PC-9 (cell line): ENCODE measurements at regions not wholly inside any gene's neighbourhood (a gene's known extent, or its start where the extent isn't known, plus 50 kb on each side); places are given as distances from the start of the nearest gene placed in this dataset.

ENCODE experiments used
- BruUV-seq: library from RNA; stranded (reverse); fragments of 400-500 nt; replicated peaks from 2 replicates; lab custom pipeline; 2021; lab: Mats Ljungman, UMichigan
- CTCF ChIA-PET: fragments of 300-600 bp; sonication (Branson Sonifier 250); formaldehyde crosslinking; loops from one replicate; lab custom pipeline; 2022; ENCODE audit warnings: antibody characterized with exemption; lab: Charles Lee
- POLR2A ChIA-PET: fragments of 300-600 bp; sonication (Branson Sonifier 250); formaldehyde crosslinking; loops from one replicate; lab custom pipeline; 2022; ENCODE audit warnings: antibody characterized with exemption; ENCODE audit not compliant: unreplicated experiment; lab: Charles Lee
- DNase-seq, 2 experiments: peaks; one replicate each; pipeline versions ENCODE4 v3.0.0 to v3.0.0-alpha.2; 2015 to 2022; ENCODE audit warnings: mixed read lengths in 1 of 2
- H2AFZ ChIP-seq: fragments of 200-600 bp; sonication (generic); 2 replicates; pipeline ENCODE4 v1.8.1; 2017; ENCODE audit warnings: antibody characterized with exemption
- H3F3A ChIP-seq: fragments of 200-600 bp; sonication (generic); 2 replicates; pipeline ENCODE4 v1.8.1; 2017; ENCODE audit warnings: antibody characterized with exemption, mild to moderate bottlenecking, low read depth; ENCODE audit not compliant: insufficient read depth
- H3K27ac ChIP-seq: fragments of 200-600 bp; sonication (generic); 2 replicates; pipeline ENCODE4 v1.6.1; 2016; ENCODE audit warnings: mixed run types
- H3K27me3 ChIP-seq: fragments of 200-600 bp; sonication (generic); 2 replicates; pipeline ENCODE4 v1.6.1; 2016; ENCODE audit warnings: low read depth, mixed run types; ENCODE audit not compliant: insufficient read depth
- H3K36me3 ChIP-seq: fragments of 200-600 bp; sonication (generic); 2 replicates; pipeline ENCODE4 v1.6.1; 2016; ENCODE audit warnings: low read depth, mixed run types
- H3K4me1 ChIP-seq: fragments of 200-600 bp; sonication (generic); replicated peaks from 2 replicates; pipeline ENCODE4 v1.6.1; 2016; ENCODE audit warnings: mixed run types; ENCODE audit not compliant: insufficient read depth
- H3K4me2 ChIP-seq: fragments of 200-600 bp; sonication (generic); 2 replicates; pipeline ENCODE4 v1.6.1; 2017; ENCODE audit warnings: mixed run types
- H3K4me3 ChIP-seq: fragments of 200-600 bp; sonication (generic); 2 replicates; pipeline ENCODE4 v1.6.1; 2016; ENCODE audit warnings: mixed run types
- H3K79me2 ChIP-seq: fragments of 200-600 bp; sonication (generic); 2 replicates; pipeline ENCODE4 v1.6.1; 2017; ENCODE audit warnings: low read depth, mixed run types
- H3K9me2 ChIP-seq: fragments of 200-600 bp; sonication (generic); 2 replicates; pipeline ENCODE4 v1.8.1; 2017; ENCODE audit warnings: mild to moderate bottlenecking; ENCODE audit not compliant: insufficient read depth
- H3K9me3 ChIP-seq: fragments of 200-600 bp; sonication (generic); 2 replicates; pipeline ENCODE4 v1.8.1; 2016; ENCODE audit warnings: low read depth; ENCODE audit not compliant: insufficient read depth
- H4K20me1 ChIP-seq: fragments of 200-600 bp; sonication (generic); 2 replicates; pipeline ENCODE4 v1.8.1; 2017; ENCODE audit not compliant: insufficient read depth
- CTCF ChIP-seq: fragments of 200-600 bp; sonication (generic); conservative IDR thresholded peaks from 2 replicates; pipeline ENCODE4 v1.6.1; 2017; ENCODE audit warnings: mixed run types, antibody characterized with exemption, mild to moderate bottlenecking, moderate library complexity
- EZH2 ChIP-seq: fragments of 200-600 bp; sonication (generic); IDR thresholded peaks from 2 replicates; pipeline ENCODE4 v1.8.0; 2017; ENCODE audit warnings: antibody characterized with exemption, low read depth
- intact Hi-C: fragments of 100-400 bp; cut with micrococcal nuclease; formaldehyde crosslinking; loops from one replicate; pipeline ENCODE4 v1.10.0; 2022; ENCODE audit not compliant: unreplicated experiment

DNA sequence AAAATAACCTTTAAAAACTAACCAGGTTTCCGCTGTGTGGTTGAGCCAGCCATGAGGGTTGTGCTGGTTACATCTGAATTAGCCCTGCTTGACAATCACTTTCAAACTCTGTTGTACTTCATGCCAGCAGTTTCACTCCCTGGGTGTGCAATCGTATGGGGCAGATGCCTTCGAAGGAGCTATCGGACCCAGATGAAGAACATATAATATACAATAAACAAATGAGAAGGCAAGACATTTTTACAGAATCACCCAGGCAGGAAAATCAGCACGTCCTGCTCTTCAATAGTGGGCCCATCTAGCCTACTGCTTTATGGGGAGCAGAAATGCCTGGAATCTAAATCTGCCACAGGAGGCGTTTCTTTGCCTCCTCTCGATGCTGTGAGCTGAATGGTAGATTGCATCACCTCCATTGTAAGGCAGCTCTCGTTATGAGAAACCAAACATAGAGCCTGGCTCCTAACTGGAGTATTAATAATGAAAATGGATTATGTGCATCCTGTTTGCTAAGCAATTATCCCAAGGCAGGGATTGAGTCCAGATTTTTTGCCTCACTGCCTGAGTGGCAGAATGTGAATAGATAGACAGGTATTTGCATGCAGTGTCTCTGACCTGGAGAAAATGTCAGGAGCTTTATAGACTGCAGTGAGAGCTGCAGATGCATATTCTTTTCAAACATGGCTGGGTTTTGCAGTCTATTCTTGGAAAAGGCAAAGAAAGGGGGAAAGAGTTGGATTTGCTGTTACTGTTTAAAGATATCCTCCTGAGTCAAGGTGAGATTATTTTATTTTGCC lies 143.3 kb upstream of the SMARCA2 start:
- ChIA-PET CTCF (no interaction called here), POLR2A (no interaction called here)
- no peaks in the 10 kb centered on the region for H3K4me1 ChIP-seq
- no peaks in the 10 kb centered on the region for H3K36me3 ChIP-seq
- H3K9me2 ChIP-seq: no peaks in the 10 kb centered on the region
- no peaks in the 10 kb centered on the region for H3K27me3 ChIP-seq
- no peak overlapping the region for H3K4me2 ChIP-seq
- no peaks in the 10 kb centered on the region for H4K20me1 ChIP-seq
- DNase-seq: no peak
- no peak overlapping the region for H2AFZ ChIP-seq
- H3K27ac ChIP-seq: no peak overlapping the region
- no peak overlapping the region for H3K4me3 ChIP-seq
- H3K9me3 ChIP-seq: no peaks in the 10 kb centered on the region
- intact Hi-C loops: no loop called here
- TF ChIP-seq EZH2 (no peak), CTCF (no peak)
- H3F3A ChIP-seq: no peaks in the 10 kb centered on the region
- no peaks in the 10 kb centered on the region for H3K79me2 ChIP-seq
- BruUV-seq: no TSS peak

GRCh38 chr9:1875251-1875851 lies 139.8 kb upstream of the SMARCA2 start:
- Histone ChIP-seq H3K27me3 (no peaks in the 10 kb centered on the region), H3K9me3 (no peaks in the 10 kb centered on the region), H3K79me2 (no peaks in the 10 kb centered on the region), H3F3A (no peaks in the 10 kb centered on the region), H3K36me3 (no peaks in the 10 kb centered on the region), H3K27ac (no peak overlapping the region), H3K4me1 (no peaks in the 10 kb centered on the region), H4K20me1 (no peaks in the 10 kb centered on the region), H2AFZ (no peak overlapping the region), H3K4me3 (no peak overlapping the region), H3K4me2 (no peak overlapping the region), H3K9me2 (no peaks in the 10 kb centered on the region)
- DNase-seq: no peak
- ChIA-PET POLR2A (no interaction called here), CTCF (no interaction called here)
- intact Hi-C loops: no loop called here
- BruUV-seq: no TSS peak
- TF ChIP-seq EZH2 (no peak), CTCF (no peak)

GRCh38 chr9:1875921-1876448 lies 139.2 kb upstream of the SMARCA2 start:
- no peak overlapping the region for H3K4me3 ChIP-seq
- no peaks in the 10 kb centered on the region for H3K9me2 ChIP-seq
- ChIA-PET CTCF (no interaction called here), POLR2A (no interaction called here)
- no peaks in the 10 kb centered on the region for H4K20me1 ChIP-seq
- H3K4me2 ChIP-seq: no peak overlapping the region
- no peaks in the 10 kb centered on the region for H3K36me3 ChIP-seq
- no peaks in the 10 kb centered on the region for H3K79me2 ChIP-seq
- H3F3A ChIP-seq: no peaks in the 10 kb centered on the region
- TF ChIP-seq CTCF (no peak), EZH2 (no peak)
- intact Hi-C loops: no loop called here
- no peaks in the 10 kb centered on the region for H3K27me3 ChIP-seq
- no peak for DNase-seq
- no peak overlapping the region for H2AFZ ChIP-seq
- H3K27ac ChIP-seq: no peak overlapping the region
- H3K9me3 ChIP-seq: no peaks in the 10 kb centered on the region
- no TSS peak for BruUV-seq
- H3K4me1 ChIP-seq: no peaks in the 10 kb centered on the region
